Prostate gland (tissue), 2 donors: ENCODE measurements at regions not wholly inside any gene's neighbourhood (a gene's known extent, or its start where the extent isn't known, plus 50 kb on each side); places are given as distances from the start of the nearest gene placed in this dataset.

Source experiments
- DNase-seq: peaks from one replicate; pipeline ENCODE4 v3.0.0-alpha.2; 2019; ENCODE audit warnings: low spot score
- H3K27ac ChIP-seq, 2 donors: fragments of 200-600 bp; sonication (generic); 2 replicates each; pipeline ENCODE4 v1.5.1; 2017 to 2019
- H3K27me3 ChIP-seq: fragments of 200-600 bp; sonication (generic); replicated peaks from 2 replicates; pipeline ENCODE4 v1.5.1; 2019; ENCODE audit not compliant: insufficient read depth
- H3K36me3 ChIP-seq, 2 donors: fragments of 200-600 bp; sonication (generic); 1 replicate in 1 of 2; 2 replicates in 1 of 2; pipeline versions ENCODE4 v1.5.1 to v1.8.1; 2017 to 2019
- H3K4me1 ChIP-seq: fragments of 200-600 bp; sonication (generic); replicated peaks from 2 replicates; pipeline ENCODE4 v1.5.1; 2019
- H3K4me3 ChIP-seq, 2 donors: fragments of 200-600 bp; sonication (generic); 2 replicates each; pipeline ENCODE4 v1.5.1; 2017 to 2019
- H3K9me3 ChIP-seq: fragments of 200-600 bp; sonication (generic); 2 replicates; pipeline ENCODE4 v1.5.1; 2017
- POLR2A ChIP-seq: fragments of 450-650 bp; IDR thresholded peaks from one replicate; pipeline ENCODE4 v1.6.1; 2016; ENCODE audit warnings: antibody characterized with exemption, mild to moderate bottlenecking
- POLR2AphosphoS5 ChIP-seq: sonication (generic); formaldehyde crosslinking; IDR thresholded peaks from one replicate; pipeline ENCODE4 v1.6.1; 2017; ENCODE audit warnings: antibody characterized with exemption
- WGBS: methylation state at CpG from one replicate; pipeline ENCODE4 v1.1.5; 2018; 5-methylcytosine and 5-hydroxymethylcytosine counted together
- intact Hi-C: fragments of 100-400 bp; cut with DNase I; formaldehyde crosslinking; loops from one replicate; pipeline ENCODE4 v1.14.2; 2022
- TF ChIP-seq, protein P1 (sequence below), 4 experiments: fragments of 200-600 bp in 2 of 4; fragments of 450-650 bp in 2 of 4; sonication (generic) in 2 of 4; IDR thresholded peaks; 1 replicate in 3 of 4; 2 replicates in 1 of 4; pipeline ENCODE4 v1.5.1; 2016 to 2019; ENCODE audit warnings: antibody characterized with exemption in 4 of 4, mild to moderate bottlenecking in 2 of 4, moderate library complexity in 2 of 4

DNA sequence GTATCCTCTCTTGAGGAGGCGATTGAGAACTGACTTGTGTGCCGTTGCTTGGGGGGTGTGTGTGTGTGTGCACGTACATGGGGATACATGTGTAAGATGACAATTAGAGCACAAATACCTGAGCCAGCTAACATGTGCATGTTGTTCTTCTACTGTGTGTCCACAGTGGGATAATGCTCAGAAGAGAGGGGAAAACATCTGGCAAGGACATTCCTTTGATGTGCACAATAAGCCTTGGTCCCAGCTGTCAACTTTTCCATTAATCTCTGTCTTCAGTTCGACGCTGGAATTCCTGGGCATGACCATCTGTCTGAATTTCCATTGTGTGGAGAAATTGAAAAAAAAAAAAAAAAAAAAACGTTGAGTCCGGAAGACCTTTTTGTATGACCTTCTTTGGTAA is 592.0 kb upstream of the GALNTL6 start:
- intact Hi-C loops = no loop called here
- no peak for DNase-seq
- H3K4me3 ChIP-seq = no peak overlapping the region
- TF ChIP-seq, protein P1, sequence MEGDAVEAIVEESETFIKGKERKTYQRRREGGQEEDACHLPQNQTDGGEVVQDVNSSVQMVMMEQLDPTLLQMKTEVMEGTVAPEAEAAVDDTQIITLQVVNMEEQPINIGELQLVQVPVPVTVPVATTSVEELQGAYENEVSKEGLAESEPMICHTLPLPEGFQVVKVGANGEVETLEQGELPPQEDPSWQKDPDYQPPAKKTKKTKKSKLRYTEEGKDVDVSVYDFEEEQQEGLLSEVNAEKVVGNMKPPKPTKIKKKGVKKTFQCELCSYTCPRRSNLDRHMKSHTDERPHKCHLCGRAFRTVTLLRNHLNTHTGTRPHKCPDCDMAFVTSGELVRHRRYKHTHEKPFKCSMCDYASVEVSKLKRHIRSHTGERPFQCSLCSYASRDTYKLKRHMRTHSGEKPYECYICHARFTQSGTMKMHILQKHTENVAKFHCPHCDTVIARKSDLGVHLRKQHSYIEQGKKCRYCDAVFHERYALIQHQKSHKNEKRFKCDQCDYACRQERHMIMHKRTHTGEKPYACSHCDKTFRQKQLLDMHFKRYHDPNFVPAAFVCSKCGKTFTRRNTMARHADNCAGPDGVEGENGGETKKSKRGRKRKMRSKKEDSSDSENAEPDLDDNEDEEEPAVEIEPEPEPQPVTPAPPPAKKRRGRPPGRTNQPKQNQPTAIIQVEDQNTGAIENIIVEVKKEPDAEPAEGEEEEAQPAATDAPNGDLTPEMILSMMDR (IDR thresholded peaks at IDR 0.05) = no peak
- TF ChIP-seq POLR2A (no peak), POLR2AphosphoS5 (no peak)
- no peaks in the 10 kb centered on the region for H3K4me1 ChIP-seq
- no peaks in the 10 kb centered on the region for H3K36me3 ChIP-seq
- H3K27ac ChIP-seq = no peak overlapping the region
- WGBS = 71% methylated on average over 7 of the region's 7 CpGs
- no peaks in the 10 kb centered on the region for H3K27me3 ChIP-seq
- no peaks in the 10 kb centered on the region for H3K9me3 ChIP-seq

DNA sequence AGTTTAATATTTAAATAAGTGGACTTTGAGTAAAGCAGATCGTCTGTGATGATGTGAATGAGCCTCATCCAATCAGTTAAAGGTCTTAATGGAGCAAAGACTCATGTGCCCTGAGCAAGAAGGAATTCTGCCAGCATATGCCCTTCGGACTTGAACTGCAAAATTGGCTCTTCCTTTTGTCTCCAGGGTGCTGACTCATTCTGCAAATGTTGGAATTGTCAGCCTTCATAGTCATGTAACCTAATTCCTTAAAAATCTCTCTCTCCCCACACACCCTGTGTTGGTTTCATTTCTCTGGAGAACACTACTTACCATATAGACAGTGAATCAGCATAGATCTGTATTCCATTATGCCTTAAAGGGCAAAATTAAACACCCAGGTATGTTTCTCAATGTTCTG is 609.8 kb upstream of the GALNTL6 start:
- no peaks in the 10 kb centered on the region for H3K9me3 ChIP-seq
- H3K27ac ChIP-seq = no peak overlapping the region
- H3K4me1 ChIP-seq = no peaks in the 10 kb centered on the region
- TF ChIP-seq, protein P1 (IDR thresholded peaks at IDR 0.05) = no peak
- TF ChIP-seq POLR2AphosphoS5 (no peak), POLR2A (no peak)
- intact Hi-C loops = no loop called here
- no peak overlapping the region for H3K4me3 ChIP-seq
- H3K27me3 ChIP-seq = no peaks in the 10 kb centered on the region
- no peak for DNase-seq
- no peaks in the 10 kb centered on the region for H3K36me3 ChIP-seq
- 72% methylated on average over 2 of the region's 2 CpGs for WGBS

DNA sequence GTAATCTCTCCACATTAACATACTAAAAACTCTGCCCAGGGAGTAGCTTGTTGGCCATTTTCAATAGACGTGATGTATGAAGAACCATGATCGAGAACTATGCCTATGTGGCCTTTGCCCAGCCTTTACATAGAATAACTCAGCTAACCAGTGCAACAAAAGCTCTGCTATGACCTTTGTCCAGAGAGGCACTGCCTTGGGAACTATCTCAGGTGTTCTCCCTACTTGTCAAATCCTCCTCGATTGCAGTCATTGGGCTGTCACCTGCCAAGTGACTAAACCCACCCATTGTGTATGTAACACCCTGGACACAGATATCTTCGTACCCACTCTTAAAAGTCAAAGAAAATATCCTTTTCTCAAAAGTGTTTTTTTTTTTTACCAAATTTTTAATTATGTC is 610.3 kb upstream of the GALNTL6 start:
- H3K9me3 ChIP-seq = no peaks in the 10 kb centered on the region
- H3K36me3 ChIP-seq = no peaks in the 10 kb centered on the region
- H3K4me1 ChIP-seq = no peaks in the 10 kb centered on the region
- no peak overlapping the region for H3K4me3 ChIP-seq
- 90% methylated on average over 4 of the region's 4 CpGs for WGBS
- no peak overlapping the region for H3K27ac ChIP-seq
- TF ChIP-seq POLR2A (no peak), POLR2AphosphoS5 (no peak)
- TF ChIP-seq, protein P1 (IDR thresholded peaks at IDR 0.05) = no peak
- H3K27me3 ChIP-seq = no peaks in the 10 kb centered on the region
- intact Hi-C loops = no loop called here
- no peak for DNase-seq

DNA sequence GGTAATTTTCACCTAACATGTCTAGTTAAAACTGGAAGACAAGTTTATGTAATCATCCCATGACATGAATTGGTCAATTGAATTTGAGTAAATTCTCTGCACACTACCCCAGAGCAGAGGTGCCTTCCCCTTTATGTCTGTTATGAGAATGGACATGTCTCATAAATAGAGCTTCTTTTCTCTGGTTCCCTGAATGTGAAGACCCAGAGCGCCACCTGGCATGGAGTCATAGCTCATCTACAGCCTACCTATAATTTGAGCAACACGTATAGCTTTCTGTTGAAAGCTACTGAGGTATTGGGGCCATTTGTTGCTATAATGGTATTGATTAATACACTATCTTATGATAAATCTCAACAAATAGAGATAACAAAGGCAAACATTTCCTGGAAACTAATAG is 626.5 kb upstream of the GALNTL6 start:
- Histone ChIP-seq H3K27ac (no peak overlapping the region), H3K27me3 (no peaks in the 10 kb centered on the region), H3K4me1 (no peaks in the 10 kb centered on the region), H3K9me3 (no peaks in the 10 kb centered on the region), H3K4me3 (no peak overlapping the region), H3K36me3 (no peaks in the 10 kb centered on the region)
- intact Hi-C loops = no loop called here
- no peak for TF ChIP-seq POLR2AphosphoS5
- TF ChIP-seq POLR2A = no peak
- TF ChIP-seq, protein P1 (IDR thresholded peaks at IDR 0.05) = no peak
- WGBS = 80% methylated on average over 2 of the region's 2 CpGs
- no peak for DNase-seq

DNA sequence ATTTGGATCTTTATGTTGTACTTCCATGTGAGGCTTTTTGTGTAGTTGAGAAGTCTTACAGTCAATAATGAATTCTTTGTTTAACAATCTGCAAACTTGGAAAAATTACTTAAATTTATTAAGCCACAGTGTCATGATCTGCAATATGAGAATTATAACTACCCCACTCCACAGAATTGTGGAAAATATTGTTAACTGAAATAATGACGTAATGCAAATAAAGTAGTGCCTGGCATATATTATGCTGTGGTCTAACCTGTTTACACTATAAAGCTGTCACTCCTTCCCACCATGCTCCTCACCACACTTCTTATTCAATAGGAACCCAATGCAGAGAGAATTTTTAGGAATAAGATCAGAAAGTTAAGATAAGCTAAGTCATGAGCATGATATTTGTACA is 632.1 kb upstream of the GALNTL6 start:
- no peak for DNase-seq
- no peaks in the 10 kb centered on the region for H3K4me1 ChIP-seq
- TF ChIP-seq POLR2A = no peak
- TF ChIP-seq, protein P1 (IDR thresholded peaks at IDR 0.05) = no peak
- no peak for TF ChIP-seq POLR2AphosphoS5
- WGBS = 59% methylated on average over 1 of the region's 1 CpG
- H3K27ac ChIP-seq = no peak overlapping the region
- no peaks in the 10 kb centered on the region for H3K36me3 ChIP-seq
- H3K27me3 ChIP-seq = no peaks in the 10 kb centered on the region
- intact Hi-C loops = no loop called here
- no peak overlapping the region for H3K4me3 ChIP-seq
- no peaks in the 10 kb centered on the region for H3K9me3 ChIP-seq
